Loucy (cell line): ENCODE measurements at regions not wholly inside any gene's neighbourhood (a gene's known extent, or its start where the extent isn't known, plus 50 kb on each side); places are given as distances from the start of the nearest gene placed in this dataset.

Experiments used
- H2AFZ ChIP-seq: fragments of 200-600 bp; sonication (generic); 2 replicates; pipeline ENCODE4 v1.6.0; 2016; ENCODE audit warnings: antibody characterized with exemption, mild to moderate bottlenecking, low read length, moderate library complexity
- H3F3A ChIP-seq: fragments of 200-600 bp; 2 replicates; pipeline ENCODE4 v1.6.0; 2016; ENCODE audit warnings: antibody characterized with exemption, low read depth, mild to moderate bottlenecking
- H3K27me3 ChIP-seq: fragments of 200-600 bp; sonication (generic); 2 replicates; pipeline ENCODE4 v1.6.1; 2014; ENCODE audit warnings: low read length, mild to moderate bottlenecking; ENCODE audit not compliant: insufficient read depth, poor library complexity, severe bottlenecking
- H3K36me3 ChIP-seq: fragments of 200-600 bp; sonication (generic); 2 replicates; pipeline ENCODE4 v1.6.1; 2016; ENCODE audit warnings: low read length; ENCODE audit not compliant: insufficient read depth
- H3K4me1 ChIP-seq: fragments of 200-600 bp; sonication (generic); 2 replicates; pipeline ENCODE4 v1.5.1; 2014; ENCODE audit warnings: low read length, mild to moderate bottlenecking; ENCODE audit not compliant: insufficient read depth, poor library complexity, severe bottlenecking
- H3K4me2 ChIP-seq: fragments of 200-600 bp; sonication (generic); 2 replicates; pipeline ENCODE4 v1.6.0; 2014; ENCODE audit warnings: antibody characterized with exemption, low read length, low read depth, mild to moderate bottlenecking; ENCODE audit not compliant: poor library complexity, severe bottlenecking
- H3K4me3 ChIP-seq: fragments of 200-600 bp; sonication (generic); 2 replicates; pipeline ENCODE4 v1.5.1; 2014; ENCODE audit warnings: low read length, mild to moderate bottlenecking, mixed read lengths; ENCODE audit not compliant: poor library complexity, severe bottlenecking
- H3K79me2 ChIP-seq: fragments of 200-600 bp; sonication (generic); 2 replicates; pipeline ENCODE4 v1.6.1; 2014; ENCODE audit warnings: low read length; ENCODE audit not compliant: insufficient read depth
- H3K9ac ChIP-seq: fragments of 200-600 bp; sonication (generic); 2 replicates; pipeline ENCODE4 v1.6.0; 2014; ENCODE audit warnings: mild to moderate bottlenecking, low read depth, low read length, moderate library complexity; ENCODE audit not compliant: poor library complexity, severe bottlenecking
- H3K9me2 ChIP-seq: fragments of 200-600 bp; sonication (generic); replicated peaks from 2 replicates; pipeline ENCODE4 v1.6.1; 2016; ENCODE audit warnings: low read depth, low read length, mixed read lengths
- H3K9me3 ChIP-seq: fragments of 200-600 bp; sonication (generic); 2 replicates; pipeline ENCODE4 v1.6.1; 2014; ENCODE audit warnings: mild to moderate bottlenecking, antibody characterized with exemption, low read length, low read depth; ENCODE audit not compliant: insufficient read depth
- H4K20me1 ChIP-seq: fragments of 200-600 bp; sonication (generic); 2 replicates; pipeline ENCODE4 v1.6.0; 2014; ENCODE audit warnings: antibody characterized with exemption, low read length, mild to moderate bottlenecking; ENCODE audit not compliant: insufficient read depth, poor library complexity, severe bottlenecking
- CTCF ChIP-seq: fragments of 200-600 bp; sonication (generic); conservative IDR thresholded peaks from 2 replicates; pipeline ENCODE4 v1.5.1; 2014; ENCODE audit warnings: mild to moderate bottlenecking, antibody characterized with exemption, low read length
- EZH2phosphoT487 ChIP-seq: fragments of 200-600 bp; IDR thresholded peaks from 2 replicates; pipeline ENCODE4 v1.6.1; 2018; ENCODE audit warnings: antibody characterized with exemption, mild to moderate bottlenecking, moderate library complexity, borderline replicate concordance

GRCh38 chr1:201748335-201748734 lies 80.6 kb upstream of the IPO9 start:
- Histone ChIP-seq H3K9ac (no peak overlapping the region), H3K79me2 (no peaks in the 10 kb centered on the region), H2AFZ (no peak overlapping the region), H3K9me3 (no peaks in the 10 kb centered on the region), H3K4me2 (no peak overlapping the region), H3K36me3 (no peaks in the 10 kb centered on the region), H3K4me1 (peaks cover 7% of the 10 kb centered on the region), H4K20me1 (no peaks in the 10 kb centered on the region), H3F3A (no peaks in the 10 kb centered on the region), H3K9me2 (no peaks in the 10 kb centered on the region), H3K4me3 (no peak overlapping the region), H3K27me3 (no peaks in the 10 kb centered on the region)
- TF ChIP-seq CTCF: no peak
- TF ChIP-seq EZH2phosphoT487: no peak

- Histone ChIP-seq H3K9me3 (no peaks in the 10 kb centered on the region), H3K4me1 (peaks cover 7% of the 10 kb centered on the region), H4K20me1 (no peaks in the 10 kb centered on the region), H3K27me3 (no peaks in the 10 kb centered on the region), H3K4me3 (no peak overlapping the region), H3F3A (no peaks in the 10 kb centered on the region), H3K36me3 (no peaks in the 10 kb centered on the region), H2AFZ (no peak overlapping the region), H3K4me2 (no peak overlapping the region), H3K9me2 (no peaks in the 10 kb centered on the region), H3K9ac (no peak overlapping the region), H3K79me2 (no peaks in the 10 kb centered on the region)
- TF ChIP-seq EZH2phosphoT487 (no peak), CTCF (no peak)
Measured at GRCh38 chr1:201749059-201749690, 79.8 kb upstream of the IPO9 start.

GRCh38 chr1:201750120-201750519 lies 78.8 kb upstream of the IPO9 start:
- no peaks in the 10 kb centered on the region for H3K27me3 ChIP-seq
- no peak overlapping the region for H2AFZ ChIP-seq
- no peak overlapping the region for H3K4me3 ChIP-seq
- H3K4me1 ChIP-seq: peaks cover 7% of the 10 kb centered on the region
- H3K36me3 ChIP-seq: no peaks in the 10 kb centered on the region
- H3K9me2 ChIP-seq: no peaks in the 10 kb centered on the region
- no peaks in the 10 kb centered on the region for H3F3A ChIP-seq
- no peaks in the 10 kb centered on the region for H4K20me1 ChIP-seq
- H3K4me2 ChIP-seq: no peak overlapping the region
- no peaks in the 10 kb centered on the region for H3K79me2 ChIP-seq
- TF ChIP-seq EZH2phosphoT487: no peak
- TF ChIP-seq CTCF: no peak
- H3K9me3 ChIP-seq: no peaks in the 10 kb centered on the region
- H3K9ac ChIP-seq: no peak overlapping the region
